ENCODE measurements at regions not wholly inside any gene's neighbourhood (a gene's known extent, or its start where the extent isn't known, plus 50 kb on each side); places are given as distances from the start of the nearest gene placed in this dataset.

GRCh38 chr3:16073203-16073602 is 101.3 kb upstream of the GALNT15 start:
- TF ChIP-seq CTCF (IDR thresholded peaks at IDR 0.05) = no peak
- no peak for TF ChIP-seq POLR2A (IDR thresholded peaks at IDR 0.05)

Measured in uterus (tissue), 2 donors.